Heart right ventricle (tissue), 16 donors: ENCODE measurements at regions not wholly inside any gene's neighbourhood (a gene's known extent, or its start where the extent isn't known, plus 50 kb on each side); places are given as distances from the start of the nearest gene placed in this dataset.

Experiments used
- ATAC-seq, 8 donors: fragments of 200-7000 bp; cut with Tn5 transposase; one replicate each; pipeline ENCODE4 v1.9.1; 2020; ENCODE audit warnings: mild to moderate bottlenecking in 8 of 8, moderate library complexity in 8 of 8, moderate number of reproducible peaks in 1 of 8
- DNase-seq, 2 donors: peaks; one replicate each; pipeline ENCODE4 v3.0.0-alpha.2; 2020
- H3K27ac ChIP-seq, 10 donors: fragments of 200-600 bp; sonication (generic) in 2 of 10; one replicate each; pipeline versions ENCODE4 v1.5.0 to v1.8.0; 2020 to 2022; ENCODE audit warnings: mild to moderate bottlenecking in 3 of 10
- H3K27me3 ChIP-seq, 7 donors: fragments of 200-600 bp; one replicate each; pipeline ENCODE4 v1.8.0; 2021 to 2022; ENCODE audit warnings: mild to moderate bottlenecking in 2 of 7
- H3K36me3 ChIP-seq, 9 donors: fragments of 200-600 bp; sonication (generic) in 1 of 9; one replicate each; pipeline versions ENCODE4 v1.5.0 to v1.8.0; 2020 to 2022; ENCODE audit warnings: mild to moderate bottlenecking in 2 of 9
- H3K4me1 ChIP-seq, 9 donors: fragments of 200-600 bp; sonication (generic) in 1 of 9; one replicate each; pipeline versions ENCODE4 v1.5.0 to v1.8.0; 2020 to 2022; ENCODE audit warnings: mild to moderate bottlenecking in 4 of 9
- H3K4me3 ChIP-seq, 10 donors: fragments of 200-600 bp; sonication (generic) in 2 of 10; one replicate each; pipeline versions ENCODE4 v1.5.0 to v1.8.0; 2020 to 2022; ENCODE audit warnings: mild to moderate bottlenecking in 7 of 10, moderate library complexity in 2 of 10
- H3K9me3 ChIP-seq, 11 donors: fragments of 200-600 bp in 10 of 11; sonication (generic) in 2 of 11; one replicate each; pipeline versions ENCODE4 v1.5.0 to v1.8.0; 2013 to 2022; ENCODE audit warnings: mild to moderate bottlenecking in 2 of 11, control low read depth in 1 of 11, moderate library complexity in 1 of 11
- CTCF ChIP-seq, 9 donors: fragments of 200-600 bp; sonication (generic) in 2 of 9; IDR thresholded peaks; one replicate each; pipeline versions ENCODE4 v1.5.0 to v1.8.0; 2021 to 2022; ENCODE audit warnings: antibody characterized with exemption in 9 of 9, mild to moderate bottlenecking in 5 of 9, moderate library complexity in 1 of 9
- WGBS, 2 donors: extraction: QIAGEN DNeasy Blood & Tissue Kit; methylation state at CpG; one replicate each; pipeline ENCODE4 v1.1.7; 2013; ENCODE audit warnings: inconsistent platforms in 1 of 2; 5-methylcytosine and 5-hydroxymethylcytosine counted together
- intact Hi-C, 10 donors: fragments of 100-400 bp; cut with DNase I; formaldehyde crosslinking; loops; one replicate each; pipeline versions ENCODE4 v1.11.1 to v1.14.2; 2022
- donor health status: Arrhythmogenic right ventricular cardiomyopathy.
- donor health status: ischemic (EF 13 %, LVEDD 7.1; RV severe dilation, severe dysfunction).
- donor health status: healthy with polysubstance abuse.
- donor health status: DM: no; HTN: yes; CAD: no.
- donor health status: DM: no; HTN: no; CAD: no.
- donor health status: ischemic (EF 25% LVEDD 6.9; RV normal size, moderate dysfunction).
- donor health status: ischemic (EF 25% LVEDD 5.7; RV mildly dilated, moderate dysfunction).
- donor health status: healthy.
- donor health status: DM: yes; HTN: yes; CAD: no.
- donor health status: Ischemic cardiomyopathy.
- donor health status: ischemic (EF 35%, LVEDD 5.7; RV mildly dilated, moderate dysfunction).
- donor health status: nonischemic (EF 11% LVEDD 7.7; RV severe dilation, severe dysfunction).
- donor health status: DM: yes; HTN: yes; CAD: no.
- donor health status: PGD.
- donor health status: ischemic (EF 29% LVEDD 5.4; RV normal size, mild dysfunction).
- donor health status: nonischemic (EF 23%, LVEDD 6.1; RV moderate dilation, normal function).

GRCh38 chr15:97177151-97177577, 783.3 kb upstream of the ARRDC4 start:
- no peak for TF ChIP-seq CTCF (IDR thresholded peaks at IDR 0.05)
- no peaks in the 10 kb centered on the region for H3K4me1 ChIP-seq
- intact Hi-C loops, result no loop called here
- DNase-seq, result no peak
- 19% methylated on average over 11 of the region's 11 CpGs for WGBS, 2 donors
- no peaks in the 10 kb centered on the region for H3K36me3 ChIP-seq
- peaks cover 0 to 16% (median 0%) of the 10 kb centered on the region in 11 donors for H3K9me3 ChIP-seq
- peaks cover 0 to 17% (median 8%) of the 10 kb centered on the region in 7 donors for H3K27me3 ChIP-seq
- H3K4me3 ChIP-seq, result no peak overlapping the region
- no peak overlapping the region for H3K27ac ChIP-seq
- no peak for ATAC-seq

DNA sequence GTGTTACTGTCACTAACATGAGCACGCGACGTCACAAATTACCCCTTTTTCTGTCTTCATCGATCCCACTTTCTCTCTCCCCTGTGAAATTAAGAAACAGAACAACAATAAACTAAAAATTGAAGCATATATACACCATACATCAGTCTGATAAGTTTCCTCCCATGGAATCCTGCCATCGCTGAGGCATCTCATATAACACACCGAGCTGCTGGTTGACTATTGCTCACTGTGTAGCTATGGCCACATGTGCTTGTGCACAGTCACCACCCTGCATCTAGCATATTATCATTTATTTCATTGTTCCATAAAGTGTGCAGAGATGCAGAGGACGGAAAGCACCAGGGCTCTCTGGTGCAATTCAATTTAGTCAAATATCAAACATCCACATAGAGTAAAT, 777.9 kb upstream of the ARRDC4 start:
- Histone ChIP-seq H3K9me3 (no peaks in the 10 kb centered on the region), H3K4me1 (no peaks in the 10 kb centered on the region), H3K27me3 (peaks cover 0 to under 1% (median 0%) of the 10 kb centered on the region in 7 donors), H3K36me3 (no peaks in the 10 kb centered on the region), H3K27ac (no peak overlapping the region), H3K4me3 (no peak overlapping the region)
- 90 to 94% methylated on average over 7 of the region's 7 CpGs for WGBS, 2 donors
- DNase-seq (no peak), ATAC-seq (no peak)
- intact Hi-C loops, result no loop called here
- TF ChIP-seq CTCF (IDR thresholded peaks at IDR 0.05), result no peak

DNA sequence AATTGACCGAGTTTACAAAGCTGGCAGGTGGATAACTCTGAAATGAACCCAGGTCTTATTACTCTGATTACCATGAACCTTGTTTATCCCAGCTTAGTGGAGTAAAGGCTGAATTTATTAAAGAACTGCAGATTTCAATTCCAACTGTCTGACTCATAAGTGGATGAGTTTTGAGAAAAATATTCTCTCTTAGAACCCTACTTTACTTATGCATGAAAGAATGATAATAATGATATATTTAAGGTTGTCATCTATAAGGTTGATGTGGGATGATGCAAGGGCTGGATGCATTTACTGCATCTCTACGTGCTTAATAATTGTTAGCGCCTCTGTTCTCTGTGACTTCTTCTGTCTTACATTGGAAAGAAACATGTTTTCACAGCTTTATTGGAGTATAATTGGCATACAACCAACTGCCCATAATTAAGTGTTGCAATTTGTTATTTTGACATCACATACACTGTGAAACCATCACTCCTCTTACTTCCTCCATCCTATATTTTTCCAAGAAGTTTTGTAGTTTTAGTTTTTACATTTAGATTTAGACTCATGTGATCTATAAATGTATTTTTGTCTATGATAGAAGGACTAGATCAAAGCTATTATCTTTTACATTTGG, 771.2 kb upstream of the ARRDC4 start:
- DNase-seq (no peak), ATAC-seq (no peak)
- WGBS, 2 donors, result 86 to 88% methylated on average over 3 of the region's 3 CpGs
- no peak overlapping the region for H3K4me3 ChIP-seq
- H3K4me1 ChIP-seq, result no peaks in the 10 kb centered on the region
- H3K9me3 ChIP-seq, result peaks cover 0 to 20% (median 0%) of the 10 kb centered on the region in 11 donors
- H3K27ac ChIP-seq, result no peak overlapping the region
- no peaks in the 10 kb centered on the region for H3K27me3 ChIP-seq
- no peak for TF ChIP-seq CTCF (IDR thresholded peaks at IDR 0.05)
- H3K36me3 ChIP-seq, result no peaks in the 10 kb centered on the region
- intact Hi-C loops, result no loop called here

- Histone ChIP-seq H3K36me3 (no peaks in the 10 kb centered on the region), H3K27me3 (peaks cover 0 to 3% (median 0%) of the 10 kb centered on the region in 7 donors), H3K4me3 (no peak overlapping the region), H3K9me3 (peaks cover 0 to 20% (median 0%) of the 10 kb centered on the region in 11 donors), H3K27ac (no peak overlapping the region), H3K4me1 (no peaks in the 10 kb centered on the region)
- WGBS, 2 donors, result 94 to 98% methylated on average over 1 of the region's 1 CpG
- no peak for TF ChIP-seq CTCF (IDR thresholded peaks at IDR 0.05)
- DNase-seq, result no peak
- intact Hi-C loops, result no loop called here
- no peak for ATAC-seq
Measured at GRCh38 chr15:97194750-97195149, 765.8 kb upstream of the ARRDC4 start.
